Erythroblast (primary cell): ENCODE measurements at regions not wholly inside any gene's neighbourhood (a gene's known extent, or its start where the extent isn't known, plus 50 kb on each side); places are given as distances from the start of the nearest gene placed in this dataset.

Experiments used
- GATA1 ChIP-seq: IDR thresholded peaks from 2 replicates; pipeline ENCODE4 v1.6.1; 2011; ENCODE audit warnings: low read depth, mild to moderate bottlenecking, control low read depth, low read length, moderate library complexity
- POLR2A ChIP-seq: IDR thresholded peaks from 2 replicates; pipeline ENCODE4 v1.6.1; 2011; ENCODE audit warnings: mild to moderate bottlenecking, low read length

DNA sequence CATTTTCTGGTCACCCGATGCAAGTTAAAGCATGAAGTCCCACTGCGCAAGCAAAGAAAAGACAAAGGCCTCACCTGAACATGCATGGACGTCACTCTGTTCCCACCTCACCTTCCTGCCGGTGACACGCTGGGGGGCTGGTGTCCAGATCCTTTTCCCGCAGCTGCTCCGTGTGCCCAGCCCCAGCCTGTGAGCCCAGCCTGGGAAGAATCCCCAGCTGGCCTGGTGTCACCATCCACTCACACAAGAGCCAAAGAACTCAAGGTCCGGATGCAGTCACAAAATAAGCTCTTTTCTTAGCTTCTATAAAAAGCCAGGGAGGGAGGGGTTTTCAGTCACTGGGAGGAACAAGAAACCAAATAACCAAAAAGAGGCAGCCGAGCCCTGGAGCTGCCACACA, 249.9 kb downstream of the COL4A1 start:
- no peak for TF ChIP-seq POLR2A
- no peak for TF ChIP-seq GATA1
